ENCODE measurements at regions not wholly inside any gene's neighbourhood (a gene's known extent, or its start where the extent isn't known, plus 50 kb on each side); places are given as distances from the start of the nearest gene placed in this dataset.

DNA sequence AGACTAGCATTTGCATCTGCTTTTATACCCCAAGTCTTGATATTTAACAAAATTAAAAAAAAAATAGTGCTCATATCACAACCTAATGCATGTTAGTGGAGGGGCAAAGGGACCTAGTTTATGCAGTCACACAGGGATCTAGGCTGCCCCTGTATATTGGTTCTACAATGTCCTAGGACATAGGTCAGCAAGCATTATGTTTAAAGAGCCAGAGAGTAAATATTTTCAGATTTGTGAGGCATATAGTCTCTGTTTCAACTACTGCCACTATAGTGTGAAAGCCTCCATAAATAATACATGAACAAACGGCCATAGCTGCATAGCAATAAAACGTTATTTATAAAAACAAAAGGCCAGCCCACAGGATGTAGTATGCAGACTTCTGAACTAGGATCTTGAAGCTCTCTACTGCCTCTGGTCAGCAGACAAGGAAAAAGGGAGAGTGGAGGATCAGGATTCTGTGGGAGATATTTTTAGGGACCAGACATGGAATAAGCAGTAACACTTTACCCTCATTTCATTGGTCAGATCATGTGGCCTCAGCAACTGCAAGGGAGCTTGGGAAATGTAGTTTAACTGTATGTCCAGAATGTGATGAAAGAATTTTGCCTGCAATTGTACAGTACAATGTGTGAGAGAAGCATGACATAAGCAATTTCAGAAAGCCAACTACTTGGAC is 414.2 kb upstream of the SPTLC3 start:
- Histone ChIP-seq H3K4me3 (no peak overlapping the region), H3K9me3 (no peaks in the 10 kb centered on the region), H3K4me1 (ENCODE audit: insufficient read depth) (no peaks in the 10 kb centered on the region), H3K27me3 (no peaks in the 10 kb centered on the region), H3K27ac (no peak overlapping the region), H3K36me3 (no peaks in the 10 kb centered on the region)
- intact Hi-C loops (cut with DNase I): no loop called here
- no peak for TF ChIP-seq EP300 (IDR thresholded peaks at IDR 0.05)
- TF ChIP-seq, protein P1, sequence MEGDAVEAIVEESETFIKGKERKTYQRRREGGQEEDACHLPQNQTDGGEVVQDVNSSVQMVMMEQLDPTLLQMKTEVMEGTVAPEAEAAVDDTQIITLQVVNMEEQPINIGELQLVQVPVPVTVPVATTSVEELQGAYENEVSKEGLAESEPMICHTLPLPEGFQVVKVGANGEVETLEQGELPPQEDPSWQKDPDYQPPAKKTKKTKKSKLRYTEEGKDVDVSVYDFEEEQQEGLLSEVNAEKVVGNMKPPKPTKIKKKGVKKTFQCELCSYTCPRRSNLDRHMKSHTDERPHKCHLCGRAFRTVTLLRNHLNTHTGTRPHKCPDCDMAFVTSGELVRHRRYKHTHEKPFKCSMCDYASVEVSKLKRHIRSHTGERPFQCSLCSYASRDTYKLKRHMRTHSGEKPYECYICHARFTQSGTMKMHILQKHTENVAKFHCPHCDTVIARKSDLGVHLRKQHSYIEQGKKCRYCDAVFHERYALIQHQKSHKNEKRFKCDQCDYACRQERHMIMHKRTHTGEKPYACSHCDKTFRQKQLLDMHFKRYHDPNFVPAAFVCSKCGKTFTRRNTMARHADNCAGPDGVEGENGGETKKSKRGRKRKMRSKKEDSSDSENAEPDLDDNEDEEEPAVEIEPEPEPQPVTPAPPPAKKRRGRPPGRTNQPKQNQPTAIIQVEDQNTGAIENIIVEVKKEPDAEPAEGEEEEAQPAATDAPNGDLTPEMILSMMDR (IDR thresholded peaks at IDR 0.05): no peak
- no peak for TF ChIP-seq POLR2A (IDR thresholded peaks at IDR 0.05)
- 4 to 12% (median 9%) methylated on average over 2 of the region's 2 CpGs for WGBS, 3 donors
- no peak for DNase-seq

DNA sequence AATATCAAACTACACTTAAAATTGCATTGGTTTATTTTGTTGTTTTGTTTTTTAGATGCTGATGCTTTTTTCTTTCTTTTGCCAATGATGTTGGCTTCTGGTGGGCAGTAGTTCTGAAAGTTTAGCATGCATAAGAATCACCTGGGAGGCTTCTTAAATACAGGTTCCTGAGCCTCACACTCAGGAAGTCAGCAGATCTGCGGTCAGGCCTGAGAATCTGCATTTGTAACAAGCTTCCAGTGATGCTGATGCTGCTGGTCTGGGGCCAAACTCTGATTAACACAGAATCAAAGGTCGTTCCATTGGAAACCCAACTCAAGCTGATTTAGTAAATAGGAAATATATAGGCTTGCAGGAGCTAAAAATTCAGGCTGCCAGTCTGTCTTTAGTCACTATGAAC is 412.9 kb upstream of the SPTLC3 start:
- Histone ChIP-seq H3K36me3 (no peaks in the 10 kb centered on the region), H3K27me3 (no peaks in the 10 kb centered on the region), H3K4me1 (ENCODE audit: insufficient read depth) (no peaks in the 10 kb centered on the region), H3K27ac (no peak overlapping the region), H3K9me3 (no peaks in the 10 kb centered on the region), H3K4me3 (no peak overlapping the region)
- intact Hi-C loops (cut with DNase I): no loop called here
- 85 to 91% (median 88%) methylated on average over 2 of the region's 2 CpGs for WGBS, 3 donors
- TF ChIP-seq, protein P1 (IDR thresholded peaks at IDR 0.05): no peak
- TF ChIP-seq EP300 (IDR thresholded peaks at IDR 0.05) (no peak), POLR2A (IDR thresholded peaks at IDR 0.05) (no peak)
- no peak for DNase-seq

DNA sequence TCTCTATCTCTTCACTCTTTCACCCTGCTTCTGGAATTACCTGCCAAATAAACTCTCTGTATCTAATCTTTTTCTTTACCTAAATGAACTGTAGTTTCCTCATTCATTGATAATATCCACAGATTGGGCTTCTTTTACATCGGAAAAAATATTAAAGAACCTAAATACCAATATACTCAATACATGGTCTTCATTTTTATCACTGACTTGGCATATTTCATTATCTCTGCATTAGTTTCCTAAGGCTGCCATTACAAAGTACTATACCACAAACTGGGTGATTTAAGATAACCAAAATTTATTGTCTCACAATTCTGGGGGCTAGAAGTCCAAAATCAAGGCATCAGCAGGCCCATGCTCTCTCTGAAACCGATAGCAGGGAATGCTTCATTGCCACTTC is 411.9 kb upstream of the SPTLC3 start:
- Histone ChIP-seq H3K4me1 (ENCODE audit: insufficient read depth) (no peaks in the 10 kb centered on the region), H3K27me3 (no peaks in the 10 kb centered on the region), H3K4me3 (no peak overlapping the region), H3K27ac (no peak overlapping the region), H3K9me3 (no peaks in the 10 kb centered on the region), H3K36me3 (no peaks in the 10 kb centered on the region)
- WGBS, 3 donors: 60 to 78% (median 73%) methylated on average over 2 of the region's 2 CpGs
- no peak for TF ChIP-seq EP300 (IDR thresholded peaks at IDR 0.05)
- intact Hi-C loops (cut with DNase I): no loop called here
- no peak for DNase-seq

DNA sequence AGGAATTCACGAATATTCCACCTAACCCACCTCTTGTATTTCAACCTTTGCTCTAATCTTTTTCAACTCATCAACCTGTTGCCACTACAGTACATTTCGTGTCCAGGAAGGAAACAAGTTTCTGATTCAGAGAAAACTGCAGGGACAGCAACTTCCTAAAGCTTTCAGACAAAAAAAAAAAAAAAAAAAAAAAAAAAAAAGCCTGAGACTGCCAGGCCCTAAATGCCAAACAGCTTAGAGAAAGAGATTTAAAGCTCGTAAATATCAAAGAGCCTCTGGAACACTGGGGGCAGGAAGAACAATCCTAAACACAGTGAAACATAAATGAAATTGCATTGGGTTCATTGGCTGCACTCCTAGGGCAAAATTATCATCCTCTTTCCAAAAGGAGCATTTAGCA is 411.2 kb upstream of the SPTLC3 start:
- intact Hi-C loops (cut with DNase I): no loop called here
- 32 to 56% (median 50%) methylated on average over 3 of the region's 3 CpGs for WGBS, 3 donors
- H3K27me3 ChIP-seq: no peaks in the 10 kb centered on the region
- TF ChIP-seq, protein P1 (IDR thresholded peaks at IDR 0.05): no peak
- TF ChIP-seq EP300 (IDR thresholded peaks at IDR 0.05) (no peak), POLR2A (IDR thresholded peaks at IDR 0.05) (no peak)
- DNase-seq: no peak
- H3K27ac ChIP-seq: no peak overlapping the region
- H3K36me3 ChIP-seq: no peaks in the 10 kb centered on the region
- H3K9me3 ChIP-seq: no peaks in the 10 kb centered on the region
- no peaks in the 10 kb centered on the region for H3K4me1 ChIP-seq (ENCODE audit: insufficient read depth)
- H3K4me3 ChIP-seq: no peak overlapping the region

DNA sequence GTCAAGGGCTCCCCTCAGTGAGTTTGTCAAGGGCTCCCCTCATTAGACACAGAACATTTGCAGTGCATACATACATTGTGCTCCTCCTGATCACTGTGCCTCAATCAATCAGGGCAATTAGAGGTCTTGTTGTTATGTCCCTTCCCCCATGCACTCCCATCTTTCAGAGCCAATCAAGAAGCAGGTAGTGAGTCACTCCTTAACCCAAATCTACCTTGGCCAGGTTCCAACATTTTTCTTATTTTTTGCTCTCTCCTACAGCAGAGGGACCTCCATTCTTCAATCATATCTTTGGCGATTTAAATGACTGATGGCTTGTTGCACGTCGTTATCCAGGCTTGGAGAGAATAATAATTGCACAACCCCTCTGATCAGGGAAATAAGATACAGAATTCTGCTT is 409.9 kb upstream of the SPTLC3 start:
- Histone ChIP-seq H3K9me3 (no peaks in the 10 kb centered on the region), H3K27ac (no peak overlapping the region), H3K4me1 (ENCODE audit: insufficient read depth) (no peaks in the 10 kb centered on the region), H3K4me3 (no peak overlapping the region), H3K27me3 (no peaks in the 10 kb centered on the region), H3K36me3 (no peaks in the 10 kb centered on the region)
- no peak for TF ChIP-seq EP300 (IDR thresholded peaks at IDR 0.05)
- no peak for TF ChIP-seq POLR2A (IDR thresholded peaks at IDR 0.05)
- TF ChIP-seq, protein P1 (IDR thresholded peaks at IDR 0.05): no peak
- DNase-seq: no peak
- 34 to 56% (median 37%) methylated on average over 3 of the region's 3 CpGs for WGBS, 3 donors
- intact Hi-C loops (cut with DNase I): no loop called here
